Pancreas (tissue), 10 donors: ENCODE measurements at regions not wholly inside any gene's neighbourhood (a gene's known extent, or its start where the extent isn't known, plus 50 kb on each side); places are given as distances from the start of the nearest gene placed in this dataset.

Source experiments
- ATAC-seq, 4 donors: fragments of 200-7000 bp; cut with Tn5 transposase; one replicate each; pipeline versions ENCODE4 v1.8.0 to v1.9.1; 2020; ENCODE audit warnings: mild to moderate bottlenecking in 4 of 4, moderate library complexity in 4 of 4
- DNase-seq, 6 donors: peaks; one replicate each; pipeline ENCODE4 v3.0.0-alpha.2; 2020
- FAIRE-seq: peaks from 2 replicates; lab custom pipeline; 2012; peaks lifted over from hg19 to GRCh38; lab: Jason Lieb, UNC
- H3K27ac ChIP-seq, 4 donors: fragments of 200-600 bp; sonication (generic); 1 replicate in 3 of 4; 2 replicates in 1 of 4; pipeline versions ENCODE4 v1.5.0 to v1.8.0; 2020
- H3K27me3 ChIP-seq, 4 donors: fragments of 200-600 bp; one replicate each; pipeline ENCODE4 v1.8.0; 2021
- H3K36me3 ChIP-seq, 3 donors: fragments of 200-600 bp; sonication (generic) in 1 of 3; one replicate each; pipeline versions ENCODE4 v1.5.0 to v1.8.0; 2020 to 2021
- H3K4me1 ChIP-seq, 3 donors: fragments of 200-600 bp; one replicate each; pipeline ENCODE4 v1.8.0; 2021
- H3K4me3 ChIP-seq, 4 donors: fragments of 200-600 bp; sonication (generic) in 2 of 4; one replicate each; pipeline versions ENCODE4 v1.5.0 to v1.8.0; 2020 to 2021
- H3K9me3 ChIP-seq, 4 donors: fragments of 200-600 bp; one replicate each; pipeline ENCODE4 v1.8.0; 2021
- WGBS, 2 donors: extraction: QIAGEN DNeasy Blood & Tissue Kit; methylation state at CpG; one replicate each; pipeline ENCODE4 v1.1.7; 2013; 5-methylcytosine and 5-hydroxymethylcytosine counted together
- intact Hi-C, 3 donors: fragments of 100-400 bp; cut with DNase I; formaldehyde crosslinking; loops; one replicate each; pipeline versions ENCODE4 v1.11.1 to v1.14.2; 2022
- TF ChIP-seq, protein P1 (sequence below), 4 donors: fragments of 200-600 bp; sonication (generic) in 3 of 4; IDR thresholded peaks; one replicate each; pipeline versions ENCODE4 v1.5.0 to v1.8.0; 2021; ENCODE audit warnings: antibody characterized with exemption in 4 of 4
- donor health status: healthy with polysubstance abuse.
- donor health status: DM: no; HTN: no; CAD: no; lungs with moderate emphysema.
- donor health status: DM: no; HTN: no; CAD: no.
- donor health status: control.
- donor health status: control.
- donor health status: Bipolar disorder and iron deficiency.
- donor health status: DM: yes; HTN: yes; CAD: no.
- donor health status: DM: no; HTN: no; CAD: no.
- donor health status: DM: no; HTN: no; CAD: no.
- donor health status: DM: yes; HTN: yes; CAD: no.

DNA sequence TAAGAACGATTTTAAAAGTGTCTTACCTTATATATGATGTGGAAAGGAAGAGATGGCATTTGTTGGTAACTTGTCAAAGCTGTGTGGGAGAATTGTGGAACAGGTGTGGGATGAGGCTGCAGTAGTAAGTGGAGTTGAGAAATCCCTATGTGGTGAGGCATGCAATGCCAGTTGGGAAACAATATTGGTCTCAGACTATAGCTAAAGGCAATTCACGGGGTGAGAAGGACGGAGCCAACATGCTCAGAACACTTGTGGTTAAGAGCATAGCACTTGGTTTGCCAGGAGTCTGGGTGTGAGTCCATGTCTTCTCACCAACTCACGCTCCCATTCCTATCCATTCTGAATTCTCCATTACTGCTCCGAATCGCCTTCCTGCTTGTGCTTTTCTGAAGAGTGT is 615.6 kb upstream of the ADAMTS9 start:
- ATAC-seq (no peak), FAIRE-seq (no peak), DNase-seq (no peak)
- TF ChIP-seq, protein P1, sequence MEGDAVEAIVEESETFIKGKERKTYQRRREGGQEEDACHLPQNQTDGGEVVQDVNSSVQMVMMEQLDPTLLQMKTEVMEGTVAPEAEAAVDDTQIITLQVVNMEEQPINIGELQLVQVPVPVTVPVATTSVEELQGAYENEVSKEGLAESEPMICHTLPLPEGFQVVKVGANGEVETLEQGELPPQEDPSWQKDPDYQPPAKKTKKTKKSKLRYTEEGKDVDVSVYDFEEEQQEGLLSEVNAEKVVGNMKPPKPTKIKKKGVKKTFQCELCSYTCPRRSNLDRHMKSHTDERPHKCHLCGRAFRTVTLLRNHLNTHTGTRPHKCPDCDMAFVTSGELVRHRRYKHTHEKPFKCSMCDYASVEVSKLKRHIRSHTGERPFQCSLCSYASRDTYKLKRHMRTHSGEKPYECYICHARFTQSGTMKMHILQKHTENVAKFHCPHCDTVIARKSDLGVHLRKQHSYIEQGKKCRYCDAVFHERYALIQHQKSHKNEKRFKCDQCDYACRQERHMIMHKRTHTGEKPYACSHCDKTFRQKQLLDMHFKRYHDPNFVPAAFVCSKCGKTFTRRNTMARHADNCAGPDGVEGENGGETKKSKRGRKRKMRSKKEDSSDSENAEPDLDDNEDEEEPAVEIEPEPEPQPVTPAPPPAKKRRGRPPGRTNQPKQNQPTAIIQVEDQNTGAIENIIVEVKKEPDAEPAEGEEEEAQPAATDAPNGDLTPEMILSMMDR (IDR thresholded peaks at IDR 0.05) = no peak
- H3K36me3 ChIP-seq = no peaks in the 10 kb centered on the region
- no peaks in the 10 kb centered on the region for H3K9me3 ChIP-seq
- H3K27ac ChIP-seq = no peak overlapping the region
- no peak overlapping the region for H3K4me3 ChIP-seq
- no peaks in the 10 kb centered on the region for H3K27me3 ChIP-seq
- 73 to 79% methylated on average over 6 of the region's 6 CpGs for WGBS, 2 donors
- intact Hi-C loops = no loop called here
- no peaks in the 10 kb centered on the region for H3K4me1 ChIP-seq

DNA sequence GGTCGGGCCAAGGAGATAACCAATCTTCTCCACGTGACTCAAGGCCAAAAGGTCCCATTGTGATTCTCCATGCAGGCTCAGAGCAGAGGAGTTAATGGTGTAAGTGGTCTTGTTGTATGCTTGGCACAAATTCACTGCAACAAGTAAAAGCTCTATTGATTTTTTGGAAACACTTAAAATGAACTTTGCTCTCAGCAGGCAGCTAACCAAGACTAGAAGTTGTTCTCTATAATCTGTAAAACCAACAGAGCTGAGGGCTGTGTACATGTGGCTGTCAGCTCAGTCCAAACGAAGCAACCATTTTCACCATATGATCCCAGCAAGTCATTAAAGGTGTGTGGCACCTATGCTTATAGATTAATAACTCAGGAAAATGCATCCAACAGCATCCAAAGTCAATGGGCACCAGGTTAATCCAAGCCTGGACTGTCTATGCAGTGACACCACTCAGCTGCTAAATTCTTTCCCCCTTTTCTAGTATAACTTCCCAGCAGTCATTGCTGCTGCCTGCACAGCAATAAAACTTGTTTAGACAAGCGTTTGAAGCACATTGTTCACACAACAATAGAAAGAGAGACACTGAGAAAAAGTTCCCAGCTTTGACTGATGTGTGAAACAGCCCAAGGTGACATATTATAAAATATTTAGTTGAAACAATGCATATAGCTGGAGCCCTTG is 603.8 kb upstream of the ADAMTS9 start:
- 11 to 17% methylated on average over 4 of the region's 4 CpGs for WGBS, 2 donors
- peaks cover 0 to 7% (median 7%) of the 10 kb centered on the region in 3 donors for H3K4me1 ChIP-seq
- H3K4me3 ChIP-seq = no peak overlapping the region
- H3K9me3 ChIP-seq = no peaks in the 10 kb centered on the region
- no peak for FAIRE-seq
- H3K36me3 ChIP-seq = no peaks in the 10 kb centered on the region
- H3K27ac ChIP-seq = no peak overlapping the region
- DNase-seq = peak in 2 of 6 donors; percentile 6 to 7
- TF ChIP-seq, protein P1 (IDR thresholded peaks at IDR 0.05) = no peak
- intact Hi-C loops = no loop called here
- peak; percentile 76 to 95 (median 87) for ATAC-seq
- H3K27me3 ChIP-seq = no peaks in the 10 kb centered on the region

DNA sequence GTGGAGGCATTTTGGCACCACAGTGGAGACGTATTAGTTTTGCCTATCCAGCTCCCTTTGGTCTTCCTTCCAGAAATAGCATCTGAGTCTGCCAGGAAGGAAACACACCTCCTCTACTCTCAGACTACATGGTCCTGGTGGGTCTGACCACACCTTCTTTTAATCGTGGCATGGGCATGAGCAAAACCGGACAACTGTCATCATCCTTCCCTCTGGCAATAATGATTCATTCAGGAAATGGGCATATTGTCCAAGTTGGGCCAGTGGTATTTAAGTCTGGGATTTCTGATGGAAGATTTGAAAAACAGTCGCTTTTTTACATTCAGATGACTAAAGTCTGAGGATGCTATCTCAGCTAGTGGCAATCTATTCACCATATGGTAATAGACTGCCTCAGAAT is 601.0 kb upstream of the ADAMTS9 start:
- intact Hi-C loops = no loop called here
- H3K9me3 ChIP-seq = no peaks in the 10 kb centered on the region
- DNase-seq (no peak), ATAC-seq (no peak), FAIRE-seq (no peak)
- H3K36me3 ChIP-seq = no peaks in the 10 kb centered on the region
- TF ChIP-seq, protein P1 (IDR thresholded peaks at IDR 0.05) = no peak
- H3K27me3 ChIP-seq = no peaks in the 10 kb centered on the region
- 86 to 91% methylated on average over 4 of the region's 4 CpGs for WGBS, 2 donors
- H3K4me1 ChIP-seq = peaks cover 0 to 7% (median 7%) of the 10 kb centered on the region in 3 donors
- H3K4me3 ChIP-seq = no peak overlapping the region
- H3K27ac ChIP-seq = no peak overlapping the region

DNA sequence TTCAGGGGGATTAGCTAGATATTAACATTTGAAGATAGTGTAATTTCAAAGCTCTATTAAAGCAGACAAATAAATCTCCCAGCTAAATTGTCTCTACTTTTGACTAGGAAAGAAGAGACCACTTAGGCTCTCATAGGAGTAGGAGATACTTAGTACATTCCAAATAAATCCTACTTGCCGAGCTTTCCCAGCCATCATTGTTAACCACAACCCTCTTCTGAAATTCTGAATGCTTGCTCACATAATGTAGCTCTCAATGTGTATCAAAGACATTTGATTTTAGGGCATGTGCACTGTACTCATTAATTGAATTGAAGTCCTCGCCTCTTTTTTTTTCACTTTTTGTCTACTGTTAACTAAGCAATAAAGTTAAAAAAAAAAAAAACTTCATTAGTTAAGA is 598.2 kb upstream of the ADAMTS9 start:
- no peaks in the 10 kb centered on the region for H3K4me1 ChIP-seq
- no peak overlapping the region for H3K4me3 ChIP-seq
- H3K27ac ChIP-seq = no peak overlapping the region
- 92 to 93% methylated on average over 2 of the region's 2 CpGs for WGBS, 2 donors
- no peaks in the 10 kb centered on the region for H3K27me3 ChIP-seq
- no peak for FAIRE-seq
- H3K36me3 ChIP-seq = no peaks in the 10 kb centered on the region
- no peak for DNase-seq
- intact Hi-C loops = no loop called here
- TF ChIP-seq, protein P1 (IDR thresholded peaks at IDR 0.05) = no peak
- ATAC-seq = no peak
- no peaks in the 10 kb centered on the region for H3K9me3 ChIP-seq

DNA sequence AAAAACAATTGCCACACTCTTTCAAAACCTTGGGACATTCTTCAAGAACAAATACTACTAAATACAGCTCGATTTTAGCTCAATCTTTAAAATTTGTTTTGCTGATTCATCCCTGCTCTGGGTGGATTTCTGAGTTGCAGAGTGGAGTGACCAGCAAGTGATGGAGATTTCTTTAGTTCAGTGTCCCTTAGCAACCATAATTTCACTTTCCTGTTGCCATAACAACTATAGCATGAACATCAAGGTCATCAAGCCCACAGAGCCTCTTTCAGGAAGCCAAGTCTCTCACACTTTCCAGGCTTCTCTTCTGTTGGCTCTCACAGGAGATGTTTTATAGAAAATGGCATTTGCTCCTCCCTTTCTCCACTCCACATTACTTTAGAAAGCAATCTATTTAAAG is 597.2 kb upstream of the ADAMTS9 start:
- H3K4me1 ChIP-seq = no peaks in the 10 kb centered on the region
- ATAC-seq (no peak), FAIRE-seq (no peak), DNase-seq (no peak)
- no peak overlapping the region for H3K4me3 ChIP-seq
- intact Hi-C loops = no loop called here
- H3K36me3 ChIP-seq = no peaks in the 10 kb centered on the region
- no peaks in the 10 kb centered on the region for H3K9me3 ChIP-seq
- TF ChIP-seq, protein P1 (IDR thresholded peaks at IDR 0.05) = no peak
- H3K27ac ChIP-seq = no peak overlapping the region
- H3K27me3 ChIP-seq = no peaks in the 10 kb centered on the region
- 29 to 39% methylated on average over 1 of the region's 1 CpG for WGBS, 2 donors
